Epithelial cell of esophagus (primary cell): ENCODE measurements at regions not wholly inside any gene's neighbourhood (a gene's known extent, or its start where the extent isn't known, plus 50 kb on each side); places are given as distances from the start of the nearest gene placed in this dataset.

Experiments
- DNase-seq: peaks from one replicate; pipeline ENCODE4 v3.0.0; 2010; ENCODE audit warnings: low read depth
- H3K4me3 ChIP-seq: 2 replicates; pipeline ENCODE4 v1.5.1; 2011; ENCODE audit warnings: mild to moderate bottlenecking, low read length, control low read depth
- CTCF ChIP-seq: IDR thresholded peaks from 2 replicates; pipeline ENCODE4 v1.5.1; 2011; ENCODE audit warnings: low read depth, mild to moderate bottlenecking, low read length, control low read depth, inconsistent platforms; ENCODE audit not compliant: insufficient read depth; ENCODE audit errors: missing control alignments

DNA sequence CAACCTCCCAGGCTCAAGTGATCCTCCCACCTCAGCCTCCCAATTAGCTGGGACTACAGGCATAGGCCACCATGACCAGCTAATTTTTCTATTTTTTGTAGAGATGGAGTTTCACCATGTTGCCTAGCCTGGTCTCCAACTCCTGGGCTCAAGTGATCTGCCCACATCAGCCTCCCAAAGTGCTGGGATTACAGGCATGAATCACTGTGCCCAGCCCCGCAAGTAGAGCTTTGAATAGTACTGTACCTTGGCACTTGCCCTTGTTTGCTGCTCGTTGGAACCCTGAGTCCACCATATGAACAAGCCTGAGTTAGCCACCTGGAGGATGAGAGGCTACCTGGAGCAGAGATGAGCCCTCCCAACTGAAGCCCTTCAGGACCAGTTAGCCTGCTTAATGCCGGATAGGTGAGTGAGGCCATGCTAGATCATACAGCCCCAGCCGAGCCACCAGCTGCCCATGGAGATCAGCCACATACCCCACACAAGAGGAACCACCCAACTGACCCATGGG, 267.9 kb downstream of the SHQ1 start:
- no peak for TF ChIP-seq CTCF
- H3K4me3 ChIP-seq, result no peak overlapping the region
- DNase-seq, result no peak

GRCh38 chr3:72579581-72580245, 268.5 kb downstream of the SHQ1 start:
- no peak for TF ChIP-seq CTCF
- DNase-seq, result no peak
- H3K4me3 ChIP-seq, result no peak overlapping the region

DNA sequence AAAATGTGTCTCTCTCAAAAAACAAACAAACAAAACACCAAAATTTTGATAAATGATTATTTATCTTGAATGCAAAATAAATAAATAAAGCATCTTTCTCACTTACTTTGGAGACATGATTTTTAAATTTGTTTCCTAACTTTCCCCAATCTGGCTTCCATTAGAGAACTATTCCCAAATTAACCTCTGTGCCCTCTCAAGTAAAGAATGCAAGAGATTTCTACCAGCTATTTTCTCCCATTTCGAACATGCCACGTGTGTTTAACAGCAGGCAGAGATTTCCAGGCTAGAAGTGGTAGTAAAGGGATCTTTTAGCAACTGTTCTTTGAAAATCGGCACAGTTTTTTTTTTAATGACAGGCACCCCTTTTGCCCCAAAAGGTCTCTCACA, 269.1 kb downstream of the SHQ1 start:
- no peak for DNase-seq
- no peak overlapping the region for H3K4me3 ChIP-seq
- TF ChIP-seq CTCF, result no peak

DNA sequence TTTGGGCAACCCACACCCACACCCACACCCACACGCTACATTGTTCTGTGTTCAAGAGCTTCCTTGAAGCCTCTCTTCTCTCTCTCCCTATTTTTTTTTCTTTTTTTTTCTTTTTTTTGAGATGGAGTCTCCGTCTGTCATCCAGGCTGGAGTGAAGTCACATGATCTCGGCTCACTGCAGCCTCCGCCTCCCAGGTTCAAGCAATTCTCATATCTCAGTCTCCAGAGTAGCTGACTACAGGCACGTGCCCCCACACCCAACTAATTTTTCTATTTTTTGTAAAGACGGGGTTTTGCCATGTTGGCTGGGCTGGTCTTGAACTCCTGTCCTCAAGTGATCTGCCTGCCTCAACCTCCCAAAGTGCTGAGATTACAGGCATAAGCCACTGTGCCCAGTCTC, 271.1 kb downstream of the SHQ1 start:
- H3K4me3 ChIP-seq, result no peak overlapping the region
- TF ChIP-seq CTCF, result no peak

DNA sequence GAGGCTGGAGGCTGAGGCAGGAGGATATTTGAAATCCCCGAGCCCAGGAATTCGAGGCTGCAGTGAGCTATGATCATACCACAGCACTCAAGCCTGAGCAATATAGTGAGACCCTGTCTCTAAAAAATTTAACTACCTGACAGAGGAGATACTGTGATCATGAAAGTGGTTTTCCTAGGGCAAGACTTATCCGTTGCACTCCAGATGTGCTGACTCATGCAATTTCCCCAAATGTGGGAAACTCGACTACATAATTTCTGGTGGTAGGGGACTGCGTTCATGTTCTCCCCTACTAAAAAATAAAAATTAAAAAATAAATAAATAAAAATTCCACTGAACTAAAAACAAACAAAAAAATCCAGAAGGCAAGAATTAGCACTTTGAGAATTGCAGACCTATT, 271.7 kb downstream of the SHQ1 start:
- no peak for DNase-seq
- TF ChIP-seq CTCF, result no peak
- no peak overlapping the region for H3K4me3 ChIP-seq

More for the DNA sequence above, 271.1 kb downstream of the SHQ1 start:
- DNase-seq, result no peak

GRCh38 chr3:72574144-72574543, 274.1 kb downstream of the SHQ1 start:
- no peak overlapping the region for H3K4me3 ChIP-seq
- no peak for TF ChIP-seq CTCF
- DNase-seq, result no peak

GRCh38 chr3:72573051-72573450, 275.2 kb downstream of the SHQ1 start:
- no peak for TF ChIP-seq CTCF
- no peak for DNase-seq
- no peak overlapping the region for H3K4me3 ChIP-seq
